NCI-H128 (cell line): ENCODE measurements at regions not wholly inside any gene's neighbourhood (a gene's known extent, or its start where the extent isn't known, plus 50 kb on each side); places are given as distances from the start of the nearest gene placed in this dataset.
"Not testable (repeated sequence)": the region's sequence is repeated elsewhere in the genome, so short reads cannot be mapped to it uniquely, and the experiment has no call there.

Experiments used
- DNase-seq: peaks from one replicate; lab custom pipeline; 2025; ENCODE audit not compliant: unreplicated experiment; lab: John Stamatoyannopoulos, UW

GRCh38 chr5:67889870-67890269, 325.7 kb upstream of the PIK3R1 start:
- not testable (repeated sequence) for DNase-seq

GRCh38 chr5:67887748-67888161, 327.8 kb upstream of the PIK3R1 start:
- DNase-seq = no peak

- no peak for DNase-seq
Observed at GRCh38 chr5:67886761-67887160, 328.8 kb upstream of the PIK3R1 start.

GRCh38 chr5:67880876-67881275, 334.7 kb upstream of the PIK3R1 start:
- no peak for DNase-seq

- DNase-seq = no peak
Observed at GRCh38 chr5:67880511-67880805, 335.1 kb upstream of the PIK3R1 start.

- no peak for DNase-seq
Observed at GRCh38 chr5:67879620-67880510, 335.7 kb upstream of the PIK3R1 start.

- no peak for DNase-seq
Observed at GRCh38 chr5:67878933-67879332, 336.6 kb upstream of the PIK3R1 start.

- no peak for DNase-seq
Observed at GRCh38 chr5:67876371-67876770, 339.2 kb upstream of the PIK3R1 start.

GRCh38 chr5:67875601-67876000, 340.0 kb upstream of the PIK3R1 start:
- no peak for DNase-seq

GRCh38 chr5:67873935-67874334, 341.6 kb upstream of the PIK3R1 start:
- DNase-seq = no peak

- DNase-seq = no peak
Observed at GRCh38 chr5:67870662-67871061, 344.9 kb upstream of the PIK3R1 start.

- not testable (repeated sequence) for DNase-seq
Observed at GRCh38 chr5:67864335-67864734, 351.2 kb upstream of the PIK3R1 start.

GRCh38 chr5:67858471-67859031, 357.0 kb upstream of the PIK3R1 start:
- no peak for DNase-seq

GRCh38 chr5:67857502-67857901, 358.1 kb upstream of the PIK3R1 start:
- no peak for DNase-seq

GRCh38 chr5:67855523-67855922, 360.0 kb upstream of the PIK3R1 start:
- no peak for DNase-seq

- DNase-seq = not testable (repeated sequence)
Observed at GRCh38 chr5:67850906-67851305, 364.6 kb upstream of the PIK3R1 start.

- DNase-seq = no peak
Observed at GRCh38 chr5:67844924-67845323, 370.6 kb upstream of the PIK3R1 start.

- no peak for DNase-seq
Observed at GRCh38 chr5:67842806-67843205, 372.8 kb upstream of the PIK3R1 start.

- DNase-seq = not testable (repeated sequence)
Observed at GRCh38 chr5:67837225-67837624, 378.3 kb upstream of the PIK3R1 start.

- not testable (repeated sequence) for DNase-seq
Observed at GRCh38 chr5:67836496-67836895, 379.1 kb upstream of the PIK3R1 start.

GRCh38 chr5:67831048-67831447, 384.5 kb upstream of the PIK3R1 start:
- no peak for DNase-seq

GRCh38 chr5:67827541-67827940, 388.0 kb upstream of the PIK3R1 start:
- no peak for DNase-seq

- no peak for DNase-seq
Observed at GRCh38 chr5:67824852-67825251, 390.7 kb upstream of the PIK3R1 start.
